SU-DHL-6 (cell line): ENCODE measurements at regions not wholly inside any gene's neighbourhood (a gene's known extent, or its start where the extent isn't known, plus 50 kb on each side); places are given as distances from the start of the nearest gene placed in this dataset.

ENCODE experiments used
- EZH2phosphoT487 ChIP-seq: fragments of 200-600 bp; sonication (generic), shearing (Covaris generic); conservative IDR thresholded peaks from 2 replicates; pipeline ENCODE4 v1.6.1; 2018; ENCODE audit warnings: mild to moderate bottlenecking, antibody characterized with exemption, low read length, moderate library complexity, mixed read lengths
- TF ChIP-seq, protein P1 (sequence below): fragments of 200-600 bp; sonication (generic); IDR thresholded peaks from one replicate; pipeline ENCODE4 v1.5.1; 2017; ENCODE audit warnings: antibody characterized with exemption, mild to moderate bottlenecking, low read length, moderate library complexity; ENCODE audit not compliant: insufficient read depth, poor library complexity, severe bottlenecking

DNA sequence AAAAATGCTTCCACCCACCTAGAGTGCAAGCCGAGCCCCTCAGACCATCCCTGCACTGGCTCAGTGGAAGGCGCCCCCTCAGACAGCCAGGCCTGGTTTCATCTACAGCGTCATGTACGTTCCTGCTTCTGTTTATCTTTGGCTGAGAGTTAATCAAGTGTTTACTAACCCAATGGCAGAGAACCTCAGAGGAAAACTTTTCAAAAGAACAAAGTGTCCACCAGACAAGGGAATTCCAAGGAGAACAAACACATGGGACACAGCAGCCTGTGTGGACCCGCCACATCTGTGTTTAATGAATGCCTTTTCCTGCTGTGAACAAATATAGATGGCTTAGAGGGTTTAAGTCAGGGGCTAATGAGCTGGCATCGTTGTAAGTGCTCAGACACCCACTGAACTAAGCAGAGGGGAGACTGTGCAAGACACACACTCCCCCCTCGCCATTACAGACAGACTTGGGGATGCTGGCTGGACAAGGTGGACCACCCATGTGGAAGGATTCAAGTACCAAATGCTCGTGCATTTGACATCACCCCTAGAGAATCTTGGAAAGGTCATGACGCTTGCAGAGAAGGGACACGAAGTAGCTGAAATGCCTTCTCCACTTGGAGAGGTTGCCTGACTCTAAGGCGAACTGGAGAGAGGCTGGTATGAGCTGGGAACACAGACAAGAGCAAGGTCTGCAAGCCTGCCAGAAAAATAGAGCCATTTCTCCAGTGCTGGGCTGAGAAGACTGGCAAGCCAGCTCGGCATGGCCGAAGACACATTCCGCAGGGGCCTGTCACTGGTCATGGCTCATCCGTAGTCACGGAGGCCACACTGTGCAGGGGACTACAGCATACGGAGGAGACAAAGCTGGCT lies 53.5 kb upstream of the NXT1 start:
- TF ChIP-seq, protein P1, sequence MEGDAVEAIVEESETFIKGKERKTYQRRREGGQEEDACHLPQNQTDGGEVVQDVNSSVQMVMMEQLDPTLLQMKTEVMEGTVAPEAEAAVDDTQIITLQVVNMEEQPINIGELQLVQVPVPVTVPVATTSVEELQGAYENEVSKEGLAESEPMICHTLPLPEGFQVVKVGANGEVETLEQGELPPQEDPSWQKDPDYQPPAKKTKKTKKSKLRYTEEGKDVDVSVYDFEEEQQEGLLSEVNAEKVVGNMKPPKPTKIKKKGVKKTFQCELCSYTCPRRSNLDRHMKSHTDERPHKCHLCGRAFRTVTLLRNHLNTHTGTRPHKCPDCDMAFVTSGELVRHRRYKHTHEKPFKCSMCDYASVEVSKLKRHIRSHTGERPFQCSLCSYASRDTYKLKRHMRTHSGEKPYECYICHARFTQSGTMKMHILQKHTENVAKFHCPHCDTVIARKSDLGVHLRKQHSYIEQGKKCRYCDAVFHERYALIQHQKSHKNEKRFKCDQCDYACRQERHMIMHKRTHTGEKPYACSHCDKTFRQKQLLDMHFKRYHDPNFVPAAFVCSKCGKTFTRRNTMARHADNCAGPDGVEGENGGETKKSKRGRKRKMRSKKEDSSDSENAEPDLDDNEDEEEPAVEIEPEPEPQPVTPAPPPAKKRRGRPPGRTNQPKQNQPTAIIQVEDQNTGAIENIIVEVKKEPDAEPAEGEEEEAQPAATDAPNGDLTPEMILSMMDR: no peak
- TF ChIP-seq EZH2phosphoT487: no peak
